SW480 (cell line): ENCODE measurements at regions not wholly inside any gene's neighbourhood (a gene's known extent, or its start where the extent isn't known, plus 50 kb on each side); places are given as distances from the start of the nearest gene placed in this dataset.
"Not testable (repeated sequence)": the region's sequence is repeated elsewhere in the genome, so short reads cannot be mapped to it uniquely, and the experiment has no call there.

Source experiments
- DNase-seq: peaks from one replicate; pipeline ENCODE4 v3.0.0-alpha.2; 2016; ENCODE audit warnings: low spot score

DNA sequence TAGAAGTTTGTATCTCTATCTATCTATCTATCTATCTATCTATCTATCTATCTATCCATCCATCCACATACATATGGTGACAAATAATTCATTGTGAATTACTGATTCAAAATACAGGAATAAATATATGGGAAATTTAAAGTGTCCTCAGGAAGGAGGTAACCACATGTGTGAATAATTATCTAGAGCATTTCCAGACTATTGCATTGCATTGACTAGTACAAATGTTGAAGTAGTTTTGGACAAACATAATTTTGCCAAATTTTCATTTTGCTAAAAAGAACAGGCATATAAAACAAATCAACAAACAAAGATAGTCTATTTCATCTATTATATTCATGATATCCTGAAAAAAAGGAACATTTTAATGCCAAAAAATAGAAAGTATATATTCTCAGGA, 192.7 kb downstream of the UTRN start:
- no peak for DNase-seq

DNA sequence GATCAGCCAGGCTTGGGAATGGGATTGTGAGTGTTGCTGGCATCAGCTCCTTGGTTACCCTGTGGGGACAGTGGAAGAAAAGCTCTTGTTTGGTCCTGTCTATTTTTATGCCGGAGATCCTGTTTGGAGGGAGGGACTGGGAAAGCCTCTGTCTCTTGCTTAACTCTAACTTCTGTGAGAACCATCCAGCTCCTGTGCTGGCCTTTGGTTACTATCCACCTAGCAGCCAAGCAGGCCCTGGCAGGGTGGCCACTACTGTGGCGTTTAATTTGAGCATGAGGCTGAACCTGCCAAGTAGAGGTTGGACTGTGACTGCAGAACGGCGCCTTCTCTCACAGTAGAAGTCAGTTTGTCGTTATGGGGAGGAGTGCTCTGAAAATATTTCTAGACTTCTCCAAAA, 193.3 kb downstream of the UTRN start:
- DNase-seq, result no peak

DNA sequence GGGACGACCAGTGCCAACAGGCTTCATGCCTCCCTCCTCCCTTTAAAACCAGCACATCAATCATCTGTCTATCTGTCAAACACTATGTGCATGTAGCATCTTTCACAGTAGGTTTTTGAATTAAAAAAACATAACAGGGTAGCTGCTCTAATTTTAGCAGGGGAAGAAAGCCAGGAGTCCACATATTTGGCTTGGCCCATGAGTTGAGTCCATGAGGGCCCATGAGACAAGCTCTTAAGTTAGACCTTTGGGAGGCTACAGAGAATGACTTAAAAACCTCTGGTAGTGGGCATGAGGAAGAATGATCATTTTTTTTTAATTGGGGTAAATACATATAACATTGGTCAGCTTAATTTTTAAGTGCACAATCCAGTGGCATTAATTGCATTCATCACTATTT, 194.9 kb downstream of the UTRN start:
- DNase-seq, result no peak

DNA sequence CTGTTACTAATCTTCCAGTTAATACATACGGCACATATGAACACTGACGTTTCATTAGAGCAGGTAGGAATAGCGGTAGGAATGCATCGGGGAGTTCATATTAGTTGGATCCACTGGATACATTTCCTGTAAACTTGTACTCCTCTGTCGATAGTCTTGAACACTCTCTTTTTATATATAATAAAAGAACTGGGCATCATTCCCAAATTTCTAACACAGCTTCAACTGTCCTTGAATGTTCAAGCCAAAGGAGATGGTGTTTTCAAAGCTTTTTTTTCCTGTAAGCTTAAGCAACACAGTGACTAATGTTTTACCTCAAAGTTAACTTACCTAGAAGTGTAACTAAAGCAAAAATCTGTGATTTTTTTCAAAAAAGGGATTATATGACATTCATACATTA, 195.3 kb downstream of the UTRN start:
- DNase-seq, result no peak

DNA sequence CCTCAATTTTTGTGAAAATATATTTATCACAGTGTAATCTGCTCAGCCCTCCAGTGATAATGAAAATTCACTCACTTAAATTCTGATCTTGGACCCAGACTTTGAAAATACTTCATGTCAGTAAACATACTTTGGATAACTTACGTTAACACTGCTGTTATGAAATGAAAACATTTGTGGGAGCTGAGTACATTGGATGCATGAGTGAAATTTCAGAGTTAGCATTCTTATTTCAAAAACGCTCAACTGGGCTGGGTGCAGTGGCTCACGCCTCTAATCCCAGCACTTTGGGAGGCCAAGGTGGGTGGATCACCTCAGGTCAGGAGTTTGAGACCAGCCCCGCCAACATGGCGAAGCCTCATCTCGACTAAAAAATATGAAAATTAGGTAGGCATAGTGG, 196.4 kb downstream of the UTRN start:
- DNase-seq, result no peak

DNA sequence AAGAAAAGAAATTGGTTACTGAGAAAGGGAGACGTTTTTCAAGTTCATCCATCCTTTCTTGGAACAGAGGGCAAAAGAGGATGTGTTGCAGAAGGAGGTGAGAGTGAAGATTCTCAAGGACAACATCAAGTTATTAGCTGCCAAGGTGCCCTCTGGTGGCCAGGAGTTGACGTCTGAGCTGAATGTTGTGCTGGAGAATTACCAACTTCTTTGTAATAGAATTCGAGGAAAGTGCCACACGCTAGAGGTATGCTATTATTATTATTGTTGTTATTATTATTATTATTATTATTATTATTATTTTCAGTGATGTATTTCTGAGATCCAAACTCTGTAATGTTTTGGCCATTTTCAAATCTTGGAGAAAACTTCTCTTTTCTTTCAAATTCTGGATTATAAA, 197.0 kb downstream of the UTRN start:
- peak; percentile 63 for DNase-seq

DNA sequence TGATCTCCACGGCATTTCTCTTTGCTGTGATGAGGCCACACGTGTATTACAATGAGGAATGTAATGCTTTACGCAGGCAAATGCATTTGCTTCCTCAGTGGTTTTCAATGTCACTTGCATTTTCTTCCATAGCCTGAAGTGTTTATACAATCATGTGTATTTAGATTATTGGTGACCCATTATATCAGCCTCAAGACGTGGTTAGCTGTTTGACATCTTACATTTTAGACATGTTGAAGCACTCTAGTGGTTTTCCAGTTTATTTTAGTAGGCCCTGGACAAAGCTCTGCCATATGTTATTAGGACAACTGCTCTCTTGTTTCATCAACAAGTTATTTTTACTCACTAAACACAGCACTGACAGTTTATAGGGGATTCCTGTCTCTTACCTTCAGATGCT, 200.4 kb downstream of the UTRN start:
- DNase-seq, result no peak

DNA sequence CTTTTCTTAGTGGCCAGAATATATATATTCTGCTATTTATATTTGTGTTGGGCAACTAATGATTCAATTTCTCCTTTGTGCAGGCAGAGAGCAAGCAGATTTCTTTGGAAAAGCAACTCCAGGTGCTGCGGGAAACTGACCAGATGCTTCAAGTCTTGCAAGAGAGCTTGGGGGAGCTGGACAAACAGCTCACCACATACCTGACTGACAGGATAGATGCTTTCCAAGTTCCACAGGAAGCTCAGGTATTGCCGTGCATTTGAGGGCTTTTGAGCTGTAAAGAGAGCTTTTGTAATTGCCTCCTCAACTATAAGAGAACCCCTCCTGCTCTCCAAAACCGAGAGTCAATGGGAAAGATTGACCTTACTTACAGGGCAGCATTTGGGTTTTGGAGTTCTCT, 203.5 kb downstream of the UTRN start:
- DNase-seq, result no peak

DNA sequence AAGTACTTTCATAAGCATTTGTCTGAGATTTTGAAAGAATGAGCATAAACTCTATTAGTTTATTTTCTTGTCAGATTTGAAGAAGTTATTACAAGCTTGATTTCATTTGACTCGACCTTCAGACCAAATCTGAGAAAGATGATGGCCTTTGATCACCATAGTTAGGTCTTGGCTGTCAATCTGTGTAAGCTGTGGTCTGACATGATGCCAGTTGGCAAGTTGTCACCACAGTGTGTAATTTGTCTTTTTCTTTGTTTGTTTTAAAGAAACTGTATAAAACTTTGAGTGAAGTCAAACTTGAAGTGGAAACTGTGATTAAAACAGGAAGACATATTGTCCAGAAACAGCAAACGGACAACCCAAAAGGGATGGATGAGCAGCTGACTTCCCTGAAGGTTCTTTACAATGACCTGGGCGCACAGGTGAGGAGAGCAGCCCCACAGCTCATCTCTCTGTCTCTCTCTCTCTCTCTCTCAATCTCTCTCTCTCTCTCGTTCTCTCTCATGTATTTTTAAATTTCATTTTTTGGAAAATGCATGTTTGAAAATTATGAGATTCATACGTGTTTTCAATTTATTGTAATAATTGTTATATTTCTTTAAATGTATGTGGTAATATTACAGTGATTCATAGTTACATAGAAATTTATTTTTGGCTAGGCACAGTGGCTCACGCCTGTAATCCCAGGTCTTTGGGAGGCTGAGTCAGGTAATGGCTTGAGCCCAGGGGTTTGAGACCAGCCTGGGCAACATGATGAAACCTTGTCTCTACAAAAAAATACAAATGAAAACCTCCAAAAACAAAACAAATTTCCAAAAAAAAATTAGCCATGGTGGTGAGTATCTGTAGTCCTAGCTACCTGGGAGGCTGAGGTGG, 208.1 kb downstream of the UTRN start:
- DNase-seq, result no peak

DNA sequence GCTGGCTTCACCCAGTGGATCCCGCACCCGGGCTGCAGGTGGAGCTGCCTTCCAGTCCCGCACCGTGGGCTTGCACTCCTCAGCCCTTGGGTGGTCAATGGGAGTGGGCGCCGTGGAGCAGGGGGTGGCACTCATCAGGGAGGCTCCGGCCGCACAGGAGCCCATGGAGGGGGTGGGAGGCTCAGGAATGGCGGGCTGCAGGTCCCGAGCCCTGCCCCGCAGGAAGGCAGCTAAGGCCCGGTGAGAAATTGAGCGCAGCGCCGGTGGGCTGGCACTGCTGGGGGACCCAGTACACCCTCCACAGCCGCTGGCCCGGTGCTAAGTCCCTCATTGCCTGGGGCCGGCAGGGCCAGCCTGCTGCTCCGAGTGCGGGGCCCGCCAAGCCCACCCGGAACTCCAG, 209.9 kb downstream of the UTRN start:
- DNase-seq, result not testable (repeated sequence)

DNA sequence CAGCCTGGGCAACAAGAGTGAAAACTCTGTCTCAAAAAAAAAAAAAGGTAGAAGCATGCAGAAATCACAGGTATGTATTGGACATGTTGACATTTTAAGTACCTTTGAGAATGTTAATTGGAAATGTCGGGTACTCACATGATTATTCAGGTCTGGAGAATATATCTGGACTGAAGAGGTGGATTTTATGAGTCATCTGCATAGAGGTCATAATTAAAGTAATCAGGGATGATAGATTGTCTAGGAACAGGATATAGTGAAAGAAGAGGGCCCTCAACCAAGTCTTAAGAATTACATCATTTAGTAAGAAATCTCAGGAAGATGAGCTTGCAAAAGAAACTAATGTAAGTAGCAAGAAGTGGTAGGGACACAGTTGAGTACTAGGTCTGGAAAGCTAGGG, 212.5 kb downstream of the UTRN start:
- no peak for DNase-seq

DNA sequence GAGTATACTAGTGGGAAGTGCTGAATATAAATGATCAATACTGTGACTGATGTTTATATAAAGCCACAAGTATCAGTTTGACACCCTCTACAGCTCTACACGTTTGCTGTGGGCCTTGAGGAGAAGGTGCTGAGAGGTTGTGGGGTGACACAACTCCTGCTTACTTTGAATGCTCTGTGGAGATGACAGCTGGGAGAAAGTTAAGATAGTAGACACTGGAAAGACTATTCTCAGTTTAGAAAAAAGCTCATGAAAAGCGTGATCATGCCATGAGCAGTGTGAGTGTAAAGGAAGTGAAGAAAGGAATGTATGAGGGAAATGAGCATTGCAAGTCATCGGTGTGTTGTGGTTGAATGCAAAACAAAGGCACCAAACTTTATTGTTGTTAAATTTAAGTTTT, 215.8 kb downstream of the UTRN start:
- DNase-seq, result no peak

DNA sequence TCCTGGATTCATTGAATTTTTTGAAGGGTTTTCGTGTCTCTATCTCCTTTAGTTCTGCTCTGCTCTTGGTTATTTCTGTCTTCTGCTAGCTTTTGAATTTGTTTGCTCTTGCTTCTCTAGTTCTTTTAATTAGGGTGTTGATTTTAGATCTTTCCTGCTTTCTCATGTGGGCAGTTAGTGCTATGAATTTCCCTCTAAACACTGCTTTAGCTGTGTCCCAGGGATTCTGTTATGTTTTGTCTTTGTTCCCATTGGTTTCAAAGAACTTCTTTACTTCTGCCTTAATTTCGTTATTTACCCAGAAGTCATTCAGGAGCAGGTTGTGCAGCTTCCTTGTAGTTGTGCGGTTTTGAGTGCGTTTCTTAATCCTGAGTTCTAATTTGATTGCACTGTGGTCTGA, 220.1 kb downstream of the UTRN start:
- DNase-seq, result not testable (repeated sequence)

DNA sequence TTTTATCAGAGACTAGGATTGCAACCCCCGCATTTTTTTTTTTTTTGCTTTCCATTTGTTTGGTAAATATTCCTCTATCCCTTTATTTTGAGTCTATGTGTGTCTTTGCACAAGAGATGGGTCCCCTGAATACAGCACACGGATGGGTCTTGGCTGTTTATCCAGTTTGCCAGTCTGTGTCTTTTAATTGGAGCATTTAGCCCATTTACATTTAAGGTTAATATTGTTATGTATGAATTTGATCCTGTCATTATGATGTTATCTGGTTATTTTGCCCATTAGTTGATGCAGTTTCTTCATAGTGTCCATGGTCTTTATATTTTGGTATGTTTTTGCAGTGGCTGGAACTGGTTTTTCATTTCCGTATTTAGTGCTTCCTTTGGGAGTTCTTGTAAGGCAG, 220.9 kb downstream of the UTRN start:
- not testable (repeated sequence) for DNase-seq

DNA sequence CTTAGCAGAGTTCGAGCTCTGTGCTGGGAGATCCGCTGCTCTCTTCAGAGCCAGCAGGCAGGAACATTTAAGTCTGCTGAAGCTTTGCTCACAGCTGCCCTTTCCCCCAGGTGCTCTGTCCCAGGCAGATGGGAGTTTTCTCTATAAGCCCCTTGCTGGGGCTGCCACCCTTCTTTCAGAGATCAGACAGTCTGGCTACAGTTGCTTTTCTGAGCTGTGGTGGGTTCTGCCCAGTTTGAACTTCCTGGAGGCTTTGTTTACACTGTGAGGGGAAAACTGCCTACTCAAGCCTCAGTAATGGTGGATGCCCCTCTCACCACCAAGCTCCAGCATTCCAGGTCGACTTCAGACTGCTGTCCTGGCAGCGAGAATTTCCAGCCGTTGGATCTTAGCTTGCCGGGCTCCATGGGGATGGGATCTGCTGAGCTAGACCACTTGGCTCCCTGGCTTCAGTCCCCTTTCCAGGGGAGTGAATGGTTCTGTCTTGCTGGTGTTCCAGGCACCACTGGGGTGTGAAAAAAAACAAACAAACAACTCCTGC, 222.7 kb downstream of the UTRN start:
- not testable (repeated sequence) for DNase-seq

DNA sequence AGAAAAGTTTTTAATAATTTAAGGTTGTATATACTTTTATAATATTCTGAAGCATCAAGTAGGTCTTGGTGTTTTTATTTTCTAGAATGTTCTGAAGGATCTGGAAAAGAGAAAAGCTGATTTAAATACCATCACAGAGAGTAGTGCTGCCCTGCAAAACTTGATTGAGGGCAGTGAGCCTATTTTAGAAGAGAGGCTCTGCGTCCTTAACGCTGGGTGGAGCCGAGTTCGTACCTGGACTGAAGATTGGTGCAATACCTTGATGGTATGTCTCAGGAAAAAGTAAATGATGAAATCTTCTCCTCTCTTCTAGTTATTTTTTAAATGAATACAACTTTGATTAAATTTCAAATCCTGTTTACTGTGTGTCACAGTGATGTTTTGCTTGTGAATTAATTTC, 225.7 kb downstream of the UTRN start:
- DNase-seq, result no peak

DNA sequence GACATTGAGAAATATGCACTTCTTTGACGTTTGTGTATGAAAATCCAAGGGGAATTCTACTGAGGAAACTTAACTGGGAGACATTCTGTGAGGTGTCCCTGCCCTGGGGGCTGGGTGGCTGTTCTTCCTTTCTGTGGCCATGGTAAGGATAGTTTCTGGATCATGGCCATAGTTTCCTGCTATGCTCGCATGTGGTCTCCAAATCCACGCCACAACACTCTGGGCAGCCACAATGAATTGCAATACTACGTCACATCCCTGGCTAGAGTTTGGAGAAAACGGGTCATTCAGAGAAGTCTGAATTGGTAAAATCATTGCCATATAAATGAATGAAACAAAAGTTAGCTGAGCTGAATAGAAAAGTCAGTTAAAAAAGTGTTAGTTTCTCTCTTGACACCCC, 230.6 kb downstream of the UTRN start:
- DNase-seq, result no peak

DNA sequence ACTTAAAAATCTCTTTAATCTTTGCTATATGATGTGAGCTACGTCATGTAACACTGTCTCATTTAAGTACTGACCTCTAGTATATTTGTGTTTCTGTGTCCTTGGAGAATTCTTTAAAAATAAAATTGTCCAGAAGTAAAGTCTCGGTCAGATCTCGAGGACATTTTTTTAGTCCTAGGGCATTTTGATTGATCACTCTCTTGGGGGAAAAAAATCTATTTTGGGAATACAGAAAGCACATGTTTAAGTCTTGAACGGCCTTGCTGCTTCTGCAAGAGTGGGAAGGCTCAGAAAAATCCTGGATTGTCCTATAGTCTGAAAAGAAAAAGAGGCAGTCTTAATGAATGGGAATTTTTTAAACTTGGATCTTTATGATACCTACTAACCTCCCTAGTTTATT, 234.3 kb downstream of the UTRN start:
- no peak for DNase-seq

DNA sequence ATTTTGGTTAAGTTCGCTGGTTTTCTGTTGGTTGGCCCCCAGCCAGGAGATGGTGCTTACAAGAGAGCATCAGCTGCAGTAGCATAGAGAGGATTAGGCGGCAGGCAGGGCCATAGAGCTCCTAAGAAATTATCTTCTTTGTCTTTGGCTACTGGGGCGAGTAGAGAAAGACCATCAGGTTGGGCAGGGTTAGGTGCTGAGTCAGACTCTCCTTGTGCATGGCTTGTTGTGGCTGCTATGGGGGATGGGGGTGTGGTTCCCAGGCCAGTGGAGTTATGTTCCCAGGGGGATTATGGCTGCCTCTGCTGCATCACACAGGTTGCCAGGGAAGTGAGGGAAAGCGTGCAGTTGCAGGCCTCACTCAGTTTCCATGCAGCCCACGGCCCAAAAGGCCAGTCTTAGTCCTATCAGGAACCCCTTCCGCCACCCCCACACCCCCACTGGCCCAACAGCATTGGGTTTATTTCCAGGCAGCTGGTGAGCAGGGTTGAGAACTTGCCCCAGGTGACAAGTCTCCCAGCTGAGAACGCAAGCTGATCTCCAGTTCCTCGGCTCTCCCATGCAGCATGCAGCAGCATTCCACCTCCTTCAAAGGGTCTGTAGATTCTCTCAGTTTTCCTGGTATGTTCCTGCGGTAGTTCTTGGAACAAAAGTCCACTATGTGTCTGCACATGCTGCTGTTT, 243.7 kb downstream of the UTRN start:
- no peak for DNase-seq

DNA sequence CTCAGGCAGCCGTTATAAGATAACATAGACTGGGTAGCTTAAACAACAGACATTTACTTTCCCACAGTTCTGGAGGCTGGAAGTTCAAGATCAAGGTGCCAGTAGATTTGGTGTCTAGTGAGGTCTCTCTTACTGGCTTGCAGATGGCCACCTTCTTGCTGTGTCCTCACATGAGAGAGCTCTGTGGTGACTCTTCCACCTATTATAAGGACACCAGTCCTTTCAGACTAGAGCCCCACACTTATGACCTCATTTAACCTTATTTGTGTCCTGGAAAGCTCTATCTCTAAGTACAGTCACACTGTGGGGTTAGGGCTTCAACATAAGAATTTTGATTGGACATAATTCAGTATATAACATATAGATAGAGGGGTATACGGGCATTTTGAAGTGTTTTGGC, 245.0 kb downstream of the UTRN start:
- no peak for DNase-seq

DNA sequence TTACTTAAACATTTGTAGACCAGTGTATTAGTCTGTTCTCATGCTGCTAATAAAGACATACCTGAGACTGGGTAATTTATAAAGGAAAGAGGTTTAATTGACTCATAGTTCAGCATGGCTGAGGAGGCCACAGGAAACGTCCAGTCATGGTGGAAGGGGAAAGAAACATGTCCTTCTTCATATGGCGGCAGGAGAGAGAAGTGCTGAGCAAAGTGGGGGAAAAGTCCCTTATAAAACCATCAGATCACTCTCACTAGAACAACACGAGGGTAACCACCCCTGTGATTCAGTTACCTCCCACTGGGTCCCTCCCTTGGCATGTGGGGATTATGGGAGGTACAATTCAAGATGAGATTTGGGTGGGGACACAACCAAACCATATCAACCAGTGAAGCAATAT, 247.1 kb downstream of the UTRN start:
- DNase-seq, result not testable (repeated sequence)

DNA sequence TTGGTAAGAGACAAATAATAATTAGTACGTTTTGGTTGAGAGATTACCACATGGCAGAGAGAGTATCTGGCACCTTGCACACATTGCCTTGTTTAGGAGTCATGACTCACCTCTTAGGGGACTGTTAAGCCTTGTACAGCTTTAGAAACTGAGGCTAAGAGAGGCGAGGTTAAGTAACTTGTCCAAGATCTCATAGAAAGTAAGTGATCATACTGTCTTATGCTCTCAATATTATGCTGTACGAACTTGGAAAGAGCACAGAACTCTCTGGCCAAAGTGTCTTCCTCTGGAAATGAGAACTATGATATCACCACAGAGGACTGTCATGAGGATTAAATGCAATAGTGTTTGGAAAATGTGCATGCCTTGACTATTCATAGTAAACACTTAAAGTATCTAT, 249.0 kb downstream of the UTRN start:
- no peak for DNase-seq

DNA sequence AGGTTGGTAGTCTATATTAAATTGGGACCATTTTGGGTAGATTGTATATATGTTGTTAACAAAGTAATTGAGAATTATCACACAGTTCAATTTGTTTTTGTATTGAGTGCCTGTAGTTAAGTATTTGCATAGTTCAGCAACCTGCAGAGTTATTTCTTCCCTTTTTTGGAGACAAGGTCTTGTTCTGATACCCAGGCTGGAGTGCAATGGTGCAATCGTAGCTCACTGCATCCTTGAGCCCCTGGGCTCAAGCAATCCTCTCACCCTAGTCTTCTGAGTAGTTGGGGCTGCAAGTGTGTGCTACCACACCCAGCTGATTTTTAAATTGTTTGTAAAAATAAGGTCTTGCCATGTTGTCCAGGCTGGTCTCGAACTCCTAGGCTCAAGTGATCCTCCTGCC, 250.5 kb downstream of the UTRN start:
- DNase-seq, result no peak
